ENCODE measurements at regions not wholly inside any gene's neighbourhood (a gene's known extent, or its start where the extent isn't known, plus 50 kb on each side); places are given as distances from the start of the nearest gene placed in this dataset.
A peak's percentile ranks its signal among the peaks of the same experiment; 100 is the strongest.

DNA sequence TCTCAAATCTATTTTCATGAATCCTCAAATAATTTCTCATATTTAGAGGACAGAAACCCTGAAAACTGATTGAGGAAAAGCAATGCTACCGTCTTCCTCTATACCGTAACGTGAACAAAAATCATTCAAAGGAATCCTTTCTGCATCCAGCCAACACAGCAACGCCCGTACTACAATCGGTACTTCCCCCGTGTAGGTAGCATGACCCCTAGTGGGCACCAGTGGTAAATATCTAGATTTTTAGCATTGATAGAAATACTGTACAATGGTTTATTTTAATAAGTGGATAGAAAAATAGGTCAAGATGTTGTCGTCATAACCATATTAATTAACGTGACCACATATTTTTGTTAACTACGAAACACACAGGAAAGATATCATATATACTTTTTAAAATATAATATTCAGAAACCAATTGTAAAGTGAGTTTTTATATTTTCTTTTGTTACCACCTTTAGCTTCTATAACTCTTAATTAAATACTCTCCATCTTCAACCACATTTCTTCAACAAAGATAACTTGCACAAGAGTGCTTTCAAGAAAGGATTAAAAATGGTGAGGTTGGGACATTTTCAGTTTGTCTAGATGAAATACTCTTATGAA lies 194.1 kb downstream of the SS18 start:
- no peak overlapping the region for H3K4me3 Mint-ChIP-seq (ENCODE audit: unreplicated experiment)
- DNase-seq (ENCODE audit: low spot score) = peak; percentile 47
- H3K36me3 Mint-ChIP-seq (ENCODE audit: low read depth, unreplicated experiment) = no peaks in the 10 kb centered on the region
- H3K9me3 Mint-ChIP-seq (ENCODE audit: unreplicated experiment) = no peaks in the 10 kb centered on the region
- no peaks in the 10 kb centered on the region for H3K27me3 Mint-ChIP-seq (ENCODE audit: unreplicated experiment)
- TF ChIP-seq CTCF (IDR thresholded peaks at IDR 0.05; ENCODE audit: unreplicated experiment) = peak; percentile 95
- no peak overlapping the region for H3K27ac Mint-ChIP-seq (ENCODE audit: unreplicated experiment)
- H3K4me1 Mint-ChIP-seq (ENCODE audit: unreplicated experiment) = no peaks in the 10 kb centered on the region

GRCh38 chr18:25895518-25895917 lies 194.9 kb downstream of the SS18 start:
- no peak overlapping the region for H3K4me3 Mint-ChIP-seq (ENCODE audit: unreplicated experiment)

DNA sequence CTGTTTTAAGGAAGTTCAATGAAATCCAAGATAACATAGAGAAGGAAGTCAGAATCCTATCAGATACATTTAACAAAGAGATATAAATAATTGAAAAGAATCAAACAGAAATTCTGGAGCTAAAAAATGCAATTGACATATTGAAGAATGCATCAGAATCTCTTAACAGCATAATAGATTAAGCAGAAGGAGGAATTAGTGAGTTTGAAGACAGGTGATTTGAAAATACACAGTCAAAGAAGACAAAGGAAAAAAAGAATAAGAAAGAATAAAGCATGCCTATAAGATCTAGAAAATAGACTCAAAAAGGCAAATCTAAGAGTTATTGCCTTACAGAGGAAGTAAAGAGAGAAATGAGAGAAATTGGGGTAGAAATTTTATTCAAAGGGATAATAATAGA lies 204.1 kb downstream of the SS18 start:
- no peak for TF ChIP-seq CTCF (IDR thresholded peaks at IDR 0.05; ENCODE audit: unreplicated experiment)
- no peak for DNase-seq (ENCODE audit: low spot score)
- no peak overlapping the region for H3K4me3 Mint-ChIP-seq (ENCODE audit: unreplicated experiment)
- H3K27ac Mint-ChIP-seq (ENCODE audit: unreplicated experiment) = no peak overlapping the region
- H3K36me3 Mint-ChIP-seq (ENCODE audit: low read depth, unreplicated experiment) = no peaks in the 10 kb centered on the region
- no peaks in the 10 kb centered on the region for H3K9me3 Mint-ChIP-seq (ENCODE audit: unreplicated experiment)
- no peaks in the 10 kb centered on the region for H3K27me3 Mint-ChIP-seq (ENCODE audit: unreplicated experiment)
- H3K4me1 Mint-ChIP-seq (ENCODE audit: unreplicated experiment) = no peaks in the 10 kb centered on the region

More at GRCh38 chr18:25895518-25895917, 194.9 kb downstream of the SS18 start:
- DNase-seq (ENCODE audit: low spot score) = no peak
- Mint-ChIP-seq H3K9me3 (ENCODE audit: unreplicated experiment) (no peaks in the 10 kb centered on the region), H3K4me1 (ENCODE audit: unreplicated experiment) (no peaks in the 10 kb centered on the region), H3K27ac (ENCODE audit: unreplicated experiment) (no peak overlapping the region), H3K36me3 (ENCODE audit: low read depth, unreplicated experiment) (no peaks in the 10 kb centered on the region), H3K27me3 (ENCODE audit: unreplicated experiment) (no peaks in the 10 kb centered on the region)
- no peak for TF ChIP-seq CTCF (IDR thresholded peaks at IDR 0.05; ENCODE audit: unreplicated experiment)

GRCh38 chr18:25883091-25883490 lies 207.3 kb downstream of the SS18 start:
- Mint-ChIP-seq H3K4me3 (ENCODE audit: unreplicated experiment) (no peak overlapping the region), H3K27ac (ENCODE audit: unreplicated experiment) (no peak overlapping the region), H3K27me3 (ENCODE audit: unreplicated experiment) (peaks cover 3% of the 10 kb centered on the region), H3K9me3 (ENCODE audit: unreplicated experiment) (no peaks in the 10 kb centered on the region), H3K36me3 (ENCODE audit: low read depth, unreplicated experiment) (no peaks in the 10 kb centered on the region), H3K4me1 (ENCODE audit: unreplicated experiment) (no peaks in the 10 kb centered on the region)
- no peak for DNase-seq (ENCODE audit: low spot score)
- no peak for TF ChIP-seq CTCF (IDR thresholded peaks at IDR 0.05; ENCODE audit: unreplicated experiment)

DNA sequence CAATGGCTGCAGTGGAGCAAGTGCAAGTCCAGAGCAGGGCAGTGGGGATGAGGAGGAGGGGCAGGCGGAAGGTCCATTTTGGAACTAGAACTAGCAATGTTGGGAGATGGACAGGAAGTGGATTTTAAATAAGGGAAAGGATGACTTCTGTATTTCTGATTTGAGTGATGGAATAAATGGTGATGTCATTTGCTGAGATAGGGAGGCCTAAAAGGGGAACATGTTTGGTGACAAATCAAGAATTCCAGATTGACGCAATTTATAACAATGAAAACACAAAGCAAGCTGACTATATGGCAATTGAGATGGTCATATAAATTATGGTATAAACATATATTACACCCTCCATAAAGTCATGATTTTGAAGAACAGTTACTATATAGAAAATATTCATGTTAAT lies 209.3 kb downstream of the SS18 start:
- DNase-seq (ENCODE audit: low spot score) = no peak
- peaks cover 3% of the 10 kb centered on the region for H3K27me3 Mint-ChIP-seq (ENCODE audit: unreplicated experiment)
- no peaks in the 10 kb centered on the region for H3K36me3 Mint-ChIP-seq (ENCODE audit: low read depth, unreplicated experiment)
- no peak overlapping the region for H3K27ac Mint-ChIP-seq (ENCODE audit: unreplicated experiment)
- TF ChIP-seq CTCF (IDR thresholded peaks at IDR 0.05; ENCODE audit: unreplicated experiment) = no peak
- H3K4me3 Mint-ChIP-seq (ENCODE audit: unreplicated experiment) = no peak overlapping the region
- H3K4me1 Mint-ChIP-seq (ENCODE audit: unreplicated experiment) = peaks cover 11% of the 10 kb centered on the region
- H3K9me3 Mint-ChIP-seq (ENCODE audit: unreplicated experiment) = no peaks in the 10 kb centered on the region
